CD8-positive, alpha-beta memory T cell (primary cell): ENCODE measurements at regions not wholly inside any gene's neighbourhood (a gene's known extent, or its start where the extent isn't known, plus 50 kb on each side); places are given as distances from the start of the nearest gene placed in this dataset.

Experiments
- CTCF ChIA-PET: fragments of 350-600 bp; sonication (Branson Sonifier 250); formaldehyde crosslinking; loops from one replicate; lab custom pipeline; 2021; ENCODE audit warnings: antibody characterized with exemption; lab: Charles Lee
- POLR2A ChIA-PET: fragments of 350-600 bp; sonication (Branson Sonifier 250); formaldehyde crosslinking; loops from one replicate; lab custom pipeline; 2021; ENCODE audit warnings: antibody characterized with exemption; lab: Charles Lee
- DNase-seq, 5 donors: peaks; one replicate each; pipeline versions ENCODE4 v3.0.0 to v3.0.0-alpha.2; 2020 to 2022; ENCODE audit warnings: mixed read lengths in 1 of 5
- H3K27ac ChIP-seq: one replicate; pipeline ENCODE4 v1.7.0; 2013; ENCODE audit warnings: low read depth, mild to moderate bottlenecking, low read length, moderate library complexity
- H3K27me3 ChIP-seq: 2 replicates; pipeline ENCODE4 v1.7.0; 2013; ENCODE audit warnings: low read length, mild to moderate bottlenecking; ENCODE audit not compliant: insufficient read depth, poor library complexity, severe bottlenecking
- H3K36me3 ChIP-seq: 2 replicates; pipeline ENCODE4 v1.7.0; 2013; ENCODE audit warnings: mild to moderate bottlenecking, low read length, moderate library complexity; ENCODE audit not compliant: insufficient read depth
- H3K4me1 ChIP-seq: 2 replicates; pipeline ENCODE4 v1.7.0; 2013; ENCODE audit warnings: mild to moderate bottlenecking, low read length, moderate library complexity; ENCODE audit not compliant: insufficient read depth
- H3K4me3 ChIP-seq: 2 replicates; pipeline ENCODE4 v1.7.0; 2013; ENCODE audit warnings: mild to moderate bottlenecking, low read length
- H3K9me3 ChIP-seq: 2 replicates; pipeline ENCODE4 v1.7.0; 2013; ENCODE audit warnings: mild to moderate bottlenecking, low read length
- H3K27ac Mint-ChIP-seq, 8 donors: one replicate each; pipeline ENCODE4 v1.8.0; 2020 to 2021; ENCODE audit warnings: mixed read lengths in 8 of 8, mild to moderate bottlenecking in 6 of 8, inconsistent platforms in 3 of 8, moderate library complexity in 3 of 8
- H3K27me3 Mint-ChIP-seq, 2 donors: one replicate each; pipeline ENCODE4 v1.8.0; 2020 to 2021; ENCODE audit warnings: mixed read lengths in 2 of 2, mild to moderate bottlenecking in 1 of 2, moderate library complexity in 1 of 2
- H3K36me3 Mint-ChIP-seq, 3 donors: one replicate each; pipeline ENCODE4 v1.8.0; 2020 to 2021; ENCODE audit warnings: mixed read lengths in 3 of 3, inconsistent platforms in 1 of 3, mild to moderate bottlenecking in 1 of 3
- H3K4me1 Mint-ChIP-seq, 3 donors: one replicate each; pipeline ENCODE4 v1.8.0; 2020 to 2021; ENCODE audit warnings: mixed read lengths in 3 of 3, inconsistent platforms in 1 of 3, mild to moderate bottlenecking in 1 of 3
- H3K4me3 Mint-ChIP-seq, 7 donors: one replicate each; pipeline ENCODE4 v1.8.0; 2020 to 2021; ENCODE audit warnings: mixed read lengths in 7 of 7, mild to moderate bottlenecking in 6 of 7, moderate library complexity in 4 of 7, inconsistent platforms in 2 of 7
- H3K9me3 Mint-ChIP-seq, 5 donors: one replicate each; pipeline ENCODE4 v1.8.0; 2020 to 2022; ENCODE audit warnings: mixed read lengths in 5 of 5, mild to moderate bottlenecking in 3 of 5, moderate library complexity in 2 of 5, inconsistent platforms in 1 of 5

DNA sequence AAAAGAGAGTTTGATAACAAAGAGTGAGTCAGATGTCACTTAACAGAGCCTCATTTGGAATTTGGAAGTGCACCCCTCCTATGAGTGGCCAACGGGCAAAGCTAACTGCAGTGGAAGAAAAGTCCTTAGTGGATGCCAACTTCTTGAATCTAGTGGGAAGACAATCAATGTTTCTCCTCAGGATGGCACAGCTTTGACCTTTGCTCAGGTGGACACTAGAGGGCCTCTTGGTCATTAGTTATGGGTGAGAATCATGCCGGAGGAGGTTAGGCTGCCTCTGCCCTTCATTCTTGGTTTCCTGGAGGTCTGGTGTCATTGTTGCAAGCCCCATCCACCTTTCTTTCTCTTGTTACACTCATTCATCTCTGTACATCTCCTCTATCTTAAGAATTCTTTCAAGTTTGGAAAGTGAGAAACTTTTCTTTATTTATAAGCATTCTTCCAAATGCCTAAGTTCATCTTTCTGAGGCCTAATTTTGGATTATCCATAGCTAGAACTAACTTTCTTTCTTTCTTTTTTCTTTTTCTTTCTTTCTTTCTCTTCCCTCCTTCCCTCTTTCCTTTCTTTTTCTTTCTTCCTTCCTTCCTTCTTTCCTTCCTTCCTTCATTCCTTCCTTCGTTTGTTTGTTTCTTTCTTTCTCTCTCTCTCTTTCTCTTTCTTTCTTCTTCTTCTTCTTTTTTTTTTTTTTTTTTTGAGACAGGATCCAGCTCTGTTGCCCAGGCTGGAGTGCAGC is 327.2 kb upstream of the TSHZ3 start:
- peaks cover 0 to 2% of the 10 kb centered on the region in 2 donors for H3K27me3 Mint-ChIP-seq
- peaks cover 0 to 4% (median 0%) of the 10 kb centered on the region in 5 donors for H3K9me3 Mint-ChIP-seq
- POLR2A ChIA-PET = no interaction called here
- no peak overlapping the region for H3K27ac Mint-ChIP-seq
- Histone ChIP-seq H3K36me3 (no peaks in the 10 kb centered on the region), H3K4me1 (no peaks in the 10 kb centered on the region), H3K27me3 (no peaks in the 10 kb centered on the region), H3K9me3 (no peaks in the 10 kb centered on the region), H3K27ac (no peak overlapping the region), H3K4me3 (no peak overlapping the region)
- no peak overlapping the region for H3K4me3 Mint-ChIP-seq
- DNase-seq = no peak
- no peaks in the 10 kb centered on the region for H3K36me3 Mint-ChIP-seq
- CTCF ChIA-PET = no interaction called here
- no peaks in the 10 kb centered on the region for H3K4me1 Mint-ChIP-seq

DNA sequence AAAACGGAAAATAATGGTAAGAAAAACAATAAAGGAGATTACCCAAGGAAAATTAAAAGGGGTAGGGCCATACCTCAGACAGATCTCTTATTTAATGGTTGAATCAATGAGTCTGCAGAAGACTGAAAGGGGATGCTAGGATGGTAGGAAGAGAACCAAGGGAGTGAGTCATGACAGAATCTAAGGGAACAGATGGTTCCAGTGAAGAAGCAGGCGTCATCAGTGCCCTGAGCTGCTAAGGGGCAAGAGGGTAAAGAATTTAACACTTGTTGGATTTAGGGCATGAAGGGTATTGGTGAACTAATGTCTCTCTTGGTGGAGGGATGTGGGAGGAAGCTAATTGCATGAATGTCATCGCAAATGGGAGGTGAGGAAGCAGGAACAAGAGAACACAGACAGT is 329.2 kb upstream of the TSHZ3 start:
- Mint-ChIP-seq H3K27me3 (peaks cover 0 to 2% of the 10 kb centered on the region in 2 donors), H3K27ac (no peak overlapping the region), H3K4me3 (no peak overlapping the region), H3K36me3 (no peaks in the 10 kb centered on the region), H3K9me3 (peaks cover 0 to 4% (median 0%) of the 10 kb centered on the region in 5 donors), H3K4me1 (no peaks in the 10 kb centered on the region)
- no peak overlapping the region for H3K4me3 ChIP-seq
- no peak overlapping the region for H3K27ac ChIP-seq
- CTCF ChIA-PET = no interaction called here
- H3K27me3 ChIP-seq = no peaks in the 10 kb centered on the region
- no peak for DNase-seq
- H3K9me3 ChIP-seq = no peaks in the 10 kb centered on the region
- POLR2A ChIA-PET = no interaction called here
- no peaks in the 10 kb centered on the region for H3K4me1 ChIP-seq
- no peaks in the 10 kb centered on the region for H3K36me3 ChIP-seq

- H3K36me3 Mint-ChIP-seq = no peaks in the 10 kb centered on the region
- no peaks in the 10 kb centered on the region for H3K4me1 Mint-ChIP-seq
- peaks cover 0 to 10% (median 6%) of the 10 kb centered on the region in 5 donors for H3K9me3 Mint-ChIP-seq
- H3K4me3 Mint-ChIP-seq = no peak overlapping the region
- no peak overlapping the region for H3K4me3 ChIP-seq
- DNase-seq = no peak
- CTCF ChIA-PET = no interaction called here
- H3K9me3 ChIP-seq = no peaks in the 10 kb centered on the region
- no peak overlapping the region for H3K27ac Mint-ChIP-seq
- peaks cover 0 to 2% of the 10 kb centered on the region in 2 donors for H3K27me3 Mint-ChIP-seq
- H3K27me3 ChIP-seq = no peaks in the 10 kb centered on the region
- H3K27ac ChIP-seq = no peak overlapping the region
- H3K4me1 ChIP-seq = no peaks in the 10 kb centered on the region
- H3K36me3 ChIP-seq = no peaks in the 10 kb centered on the region
- POLR2A ChIA-PET = no interaction called here
These were observed 331.9 kb upstream of the TSHZ3 start for GRCh38 chr19:31681121-31681520.

DNA sequence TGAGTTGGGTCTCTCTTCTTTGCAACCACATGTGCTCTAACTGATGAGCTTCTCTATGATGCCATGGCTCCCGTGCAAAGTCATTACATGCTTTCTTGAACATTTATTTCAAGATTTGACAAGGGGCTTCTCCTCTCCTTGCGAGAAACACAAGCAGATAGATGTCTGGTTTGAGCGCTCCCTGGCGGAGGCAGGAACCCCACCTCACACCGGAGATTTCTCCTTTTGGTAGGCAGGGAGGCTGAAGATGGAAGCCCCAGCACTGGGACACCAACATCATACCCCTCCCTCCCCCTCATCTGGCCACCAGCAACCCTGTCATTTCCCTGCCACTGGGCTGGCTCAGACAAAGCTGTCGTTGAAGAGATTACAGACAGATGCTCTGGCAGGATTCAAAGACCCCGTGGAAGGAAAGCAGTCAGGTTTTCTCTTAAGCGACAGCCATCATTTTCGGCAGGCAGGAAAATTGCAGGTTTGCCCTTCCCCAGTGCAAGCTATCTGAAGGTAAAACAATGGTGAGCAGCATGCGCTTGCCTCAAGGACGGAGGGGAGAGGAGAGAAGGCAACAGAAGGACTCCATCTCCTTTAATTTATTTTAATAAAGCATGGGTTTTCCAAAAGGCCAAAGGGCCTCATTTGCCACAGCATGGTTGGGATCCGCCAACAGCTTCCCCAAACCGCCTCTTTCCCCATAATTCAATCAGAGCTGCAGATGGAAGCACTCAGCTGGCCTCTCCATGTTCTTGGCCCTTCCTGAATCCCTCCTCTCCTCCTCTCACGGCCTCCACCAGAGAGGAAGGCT is 344.1 kb upstream of the TSHZ3 start:
- Histone ChIP-seq H3K27me3 (no peaks in the 10 kb centered on the region), H3K4me1 (no peaks in the 10 kb centered on the region), H3K27ac (no peak overlapping the region), H3K9me3 (no peaks in the 10 kb centered on the region), H3K4me3 (no peak overlapping the region), H3K36me3 (no peaks in the 10 kb centered on the region)
- DNase-seq = no peak
- Mint-ChIP-seq H3K27me3 (peaks cover 5 to 7% of the 10 kb centered on the region in 2 donors), H3K27ac (no peak overlapping the region), H3K36me3 (no peaks in the 10 kb centered on the region), H3K4me3 (no peak overlapping the region), H3K9me3 (peaks cover 0 to 5% (median 0%) of the 10 kb centered on the region in 5 donors), H3K4me1 (no peaks in the 10 kb centered on the region)
- ChIA-PET POLR2A (no interaction called here), CTCF (no interaction called here)

- no peaks in the 10 kb centered on the region for H3K9me3 ChIP-seq
- H3K27me3 ChIP-seq = no peaks in the 10 kb centered on the region
- Mint-ChIP-seq H3K4me3 (no peak overlapping the region), H3K4me1 (no peaks in the 10 kb centered on the region), H3K27ac (no peak overlapping the region), H3K9me3 (peaks cover 0 to 5% (median 0%) of the 10 kb centered on the region in 5 donors), H3K27me3 (peaks cover 5 to 7% of the 10 kb centered on the region in 2 donors), H3K36me3 (no peaks in the 10 kb centered on the region)
- ChIA-PET POLR2A (no interaction called here), CTCF (no interaction called here)
- H3K27ac ChIP-seq = no peak overlapping the region
- no peak overlapping the region for H3K4me3 ChIP-seq
- DNase-seq = no peak
- H3K4me1 ChIP-seq = no peaks in the 10 kb centered on the region
- H3K36me3 ChIP-seq = no peaks in the 10 kb centered on the region
These were observed 344.7 kb upstream of the TSHZ3 start for GRCh38 chr19:31693933-31694269.

GRCh38 chr19:31694761-31695160 is 345.5 kb upstream of the TSHZ3 start:
- H3K9me3 ChIP-seq = no peaks in the 10 kb centered on the region
- Mint-ChIP-seq H3K9me3 (peaks cover 0 to 3% (median 0%) of the 10 kb centered on the region in 5 donors), H3K4me1 (no peaks in the 10 kb centered on the region), H3K4me3 (no peak overlapping the region), H3K27me3 (peaks cover 5 to 7% of the 10 kb centered on the region in 2 donors), H3K36me3 (no peaks in the 10 kb centered on the region), H3K27ac (no peak overlapping the region)
- H3K4me1 ChIP-seq = no peaks in the 10 kb centered on the region
- no peak overlapping the region for H3K4me3 ChIP-seq
- ChIA-PET CTCF (no interaction called here), POLR2A (no interaction called here)
- H3K27ac ChIP-seq = no peak overlapping the region
- no peaks in the 10 kb centered on the region for H3K27me3 ChIP-seq
- H3K36me3 ChIP-seq = no peaks in the 10 kb centered on the region
- no peak for DNase-seq

- H3K36me3 Mint-ChIP-seq = no peaks in the 10 kb centered on the region
- no peaks in the 10 kb centered on the region for H3K4me1 Mint-ChIP-seq
- no peaks in the 10 kb centered on the region for H3K27me3 ChIP-seq
- no peak overlapping the region for H3K27ac Mint-ChIP-seq
- DNase-seq = no peak
- ChIA-PET CTCF (no interaction called here), POLR2A (no interaction called here)
- H3K36me3 ChIP-seq = no peaks in the 10 kb centered on the region
- H3K9me3 Mint-ChIP-seq = peaks cover 2 to 15% (median 6%) of the 10 kb centered on the region in 5 donors
- no peak overlapping the region for H3K4me3 ChIP-seq
- H3K4me3 Mint-ChIP-seq = no peak overlapping the region
- no peaks in the 10 kb centered on the region for H3K4me1 ChIP-seq
- H3K27ac ChIP-seq = no peak overlapping the region
- no peaks in the 10 kb centered on the region for H3K9me3 ChIP-seq
- peaks cover 5 to 7% of the 10 kb centered on the region in 2 donors for H3K27me3 Mint-ChIP-seq
These were observed 350.2 kb upstream of the TSHZ3 start for GRCh38 chr19:31699421-31699820.

DNA sequence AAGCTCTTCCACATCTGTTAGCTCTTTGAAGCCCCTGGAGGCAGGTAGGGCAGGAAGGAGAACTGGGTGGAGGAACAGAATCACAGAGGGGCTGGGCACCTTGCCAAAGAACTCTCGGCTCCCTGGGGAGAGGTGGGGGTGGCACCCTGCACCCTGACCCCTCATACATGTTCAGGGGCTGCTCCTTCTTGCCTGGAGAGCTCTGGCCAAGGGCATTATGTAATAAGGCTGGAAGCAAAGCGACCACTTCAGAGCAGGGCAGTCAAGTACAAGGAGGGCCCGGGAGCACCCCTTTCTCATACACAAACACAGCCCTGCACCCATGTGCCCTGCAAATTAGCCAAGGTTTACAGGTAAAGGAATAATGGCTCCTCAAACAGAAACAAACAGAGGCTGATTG is 351.9 kb upstream of the TSHZ3 start:
- no peaks in the 10 kb centered on the region for H3K4me1 Mint-ChIP-seq
- CTCF ChIA-PET = no interaction called here
- H3K27ac ChIP-seq = no peak overlapping the region
- H3K4me3 Mint-ChIP-seq = no peak overlapping the region
- H3K4me3 ChIP-seq = no peak overlapping the region
- H3K27me3 Mint-ChIP-seq = peaks cover 0 to 2% of the 10 kb centered on the region in 2 donors
- H3K27ac Mint-ChIP-seq = no peak overlapping the region
- H3K36me3 Mint-ChIP-seq = no peaks in the 10 kb centered on the region
- POLR2A ChIA-PET = no interaction called here
- no peaks in the 10 kb centered on the region for H3K4me1 ChIP-seq
- no peaks in the 10 kb centered on the region for H3K27me3 ChIP-seq
- peaks cover 2 to 15% (median 7%) of the 10 kb centered on the region in 5 donors for H3K9me3 Mint-ChIP-seq
- no peaks in the 10 kb centered on the region for H3K9me3 ChIP-seq
- no peak for DNase-seq
- H3K36me3 ChIP-seq = no peaks in the 10 kb centered on the region
